ENCODE measurements at regions not wholly inside any gene's neighbourhood (a gene's known extent, or its start where the extent isn't known, plus 50 kb on each side); places are given as distances from the start of the nearest gene placed in this dataset.

- Mint-ChIP-seq H3K27ac (ENCODE audit: low read depth) (no peak overlapping the region), H3K4me3 (no peak overlapping the region), H3K9me3 (no peaks in the 10 kb centered on the region), H3K36me3 (ENCODE audit: insufficient read depth) (no peaks in the 10 kb centered on the region), H3K27me3 (peaks cover 9% of the 10 kb centered on the region), H3K4me1 (peaks cover 8% of the 10 kb centered on the region)
- DNase-seq (ENCODE audit: low spot score in 2 of 2) (no peak), ATAC-seq (replicated peaks; ENCODE audit: extremely low read depth, poor library complexity, severe bottlenecking) (no peak)
Observed at GRCh38 chr17:79160980-79161636, 86.5 kb downstream of the ENGASE start.

GRCh38 chr17:79159926-79160325 is 85.3 kb downstream of the ENGASE start:
- ATAC-seq (replicated peaks; ENCODE audit: extremely low read depth, poor library complexity, severe bottlenecking): no peak
- Mint-ChIP-seq H3K36me3 (ENCODE audit: insufficient read depth) (no peaks in the 10 kb centered on the region), H3K4me1 (peaks cover 8% of the 10 kb centered on the region)

GRCh38 chr17:79159471-79159870 is 84.8 kb downstream of the ENGASE start:
- ATAC-seq (replicated peaks; ENCODE audit: extremely low read depth, poor library complexity, severe bottlenecking) (no peak), DNase-seq (ENCODE audit: low spot score in 2 of 2) (no peak)
- H3K36me3 Mint-ChIP-seq (ENCODE audit: insufficient read depth): no peaks in the 10 kb centered on the region
- peaks cover 8% of the 10 kb centered on the region for H3K4me1 Mint-ChIP-seq
- H3K27ac Mint-ChIP-seq (ENCODE audit: low read depth): no peak overlapping the region
- no peak overlapping the region for H3K4me3 Mint-ChIP-seq
- H3K27me3 Mint-ChIP-seq: peaks cover 9% of the 10 kb centered on the region
- no peaks in the 10 kb centered on the region for H3K9me3 Mint-ChIP-seq

More at GRCh38 chr17:79159926-79160325, 85.3 kb downstream of the ENGASE start:
- Mint-ChIP-seq H3K4me3 (no peak overlapping the region), H3K27ac (ENCODE audit: low read depth) (no peak overlapping the region), H3K9me3 (no peaks in the 10 kb centered on the region), H3K27me3 (peaks cover 9% of the 10 kb centered on the region)
- DNase-seq (ENCODE audit: low spot score in 2 of 2): no peak

- no peak for DNase-seq (ENCODE audit: low spot score in 2 of 2)
- no peak overlapping the region for H3K4me3 Mint-ChIP-seq
- no peaks in the 10 kb centered on the region for H3K27me3 Mint-ChIP-seq
- no peak overlapping the region for H3K27ac Mint-ChIP-seq (ENCODE audit: low read depth)
- peaks cover 8% of the 10 kb centered on the region for H3K4me1 Mint-ChIP-seq
- H3K9me3 Mint-ChIP-seq: no peaks in the 10 kb centered on the region
- ATAC-seq (replicated peaks; ENCODE audit: extremely low read depth, poor library complexity, severe bottlenecking): no peak
- no peaks in the 10 kb centered on the region for H3K36me3 Mint-ChIP-seq (ENCODE audit: insufficient read depth)
Observed at GRCh38 chr17:79156463-79157095, 82.0 kb downstream of the ENGASE start.

- ATAC-seq (replicated peaks; ENCODE audit: extremely low read depth, poor library complexity, severe bottlenecking): no peak
- no peaks in the 10 kb centered on the region for H3K27me3 Mint-ChIP-seq
- no peaks in the 10 kb centered on the region for H3K4me1 Mint-ChIP-seq
- no peaks in the 10 kb centered on the region for H3K9me3 Mint-ChIP-seq
- H3K36me3 Mint-ChIP-seq (ENCODE audit: insufficient read depth): no peaks in the 10 kb centered on the region
- no peak overlapping the region for H3K27ac Mint-ChIP-seq (ENCODE audit: low read depth)
- H3K4me3 Mint-ChIP-seq: no peak overlapping the region
- no peak for DNase-seq (ENCODE audit: low spot score in 2 of 2)
Observed at GRCh38 chr17:79155701-79156100, 81.1 kb downstream of the ENGASE start.

- no peak overlapping the region for H3K27ac Mint-ChIP-seq (ENCODE audit: low read depth)
- no peaks in the 10 kb centered on the region for H3K27me3 Mint-ChIP-seq
- no peaks in the 10 kb centered on the region for H3K4me1 Mint-ChIP-seq
- no peaks in the 10 kb centered on the region for H3K9me3 Mint-ChIP-seq
- ATAC-seq (replicated peaks; ENCODE audit: extremely low read depth, poor library complexity, severe bottlenecking): no peak
- H3K4me3 Mint-ChIP-seq: no peak overlapping the region
- no peak for DNase-seq (ENCODE audit: low spot score in 2 of 2)
- no peaks in the 10 kb centered on the region for H3K36me3 Mint-ChIP-seq (ENCODE audit: insufficient read depth)
Observed at GRCh38 chr17:79154951-79155585, 80.4 kb downstream of the ENGASE start.

GRCh38 chr17:79154446-79154845 is 79.8 kb downstream of the ENGASE start:
- no peak overlapping the region for H3K27ac Mint-ChIP-seq (ENCODE audit: low read depth)

GRCh38 chr17:79153367-79154130 is 78.9 kb downstream of the ENGASE start:
- no peak overlapping the region for H3K4me3 Mint-ChIP-seq
- no peaks in the 10 kb centered on the region for H3K27me3 Mint-ChIP-seq
- no peaks in the 10 kb centered on the region for H3K36me3 Mint-ChIP-seq (ENCODE audit: insufficient read depth)
- H3K27ac Mint-ChIP-seq (ENCODE audit: low read depth): no peak overlapping the region
- no peaks in the 10 kb centered on the region for H3K4me1 Mint-ChIP-seq
- H3K9me3 Mint-ChIP-seq: no peaks in the 10 kb centered on the region
- no peak for ATAC-seq (replicated peaks; ENCODE audit: extremely low read depth, poor library complexity, severe bottlenecking)
- DNase-seq (ENCODE audit: low spot score in 2 of 2): no peak

More at GRCh38 chr17:79154446-79154845, 79.8 kb downstream of the ENGASE start:
- no peak overlapping the region for H3K4me3 Mint-ChIP-seq
- no peaks in the 10 kb centered on the region for H3K36me3 Mint-ChIP-seq (ENCODE audit: insufficient read depth)
- no peaks in the 10 kb centered on the region for H3K9me3 Mint-ChIP-seq
- H3K27me3 Mint-ChIP-seq: no peaks in the 10 kb centered on the region
- DNase-seq (ENCODE audit: low spot score in 2 of 2): no peak
- H3K4me1 Mint-ChIP-seq: no peaks in the 10 kb centered on the region
- no peak for ATAC-seq (replicated peaks; ENCODE audit: extremely low read depth, poor library complexity, severe bottlenecking)

GRCh38 chr17:79152636-79153035 is 78.0 kb downstream of the ENGASE start:
- ATAC-seq (replicated peaks; ENCODE audit: extremely low read depth, poor library complexity, severe bottlenecking): no peak
- DNase-seq (ENCODE audit: low spot score in 2 of 2): no peak
- H3K27ac Mint-ChIP-seq (ENCODE audit: low read depth): no peak overlapping the region
- no peaks in the 10 kb centered on the region for H3K27me3 Mint-ChIP-seq
- H3K36me3 Mint-ChIP-seq (ENCODE audit: insufficient read depth): no peaks in the 10 kb centered on the region
- H3K4me3 Mint-ChIP-seq: no peak overlapping the region
- H3K4me1 Mint-ChIP-seq: no peaks in the 10 kb centered on the region
- no peaks in the 10 kb centered on the region for H3K9me3 Mint-ChIP-seq

GRCh38 chr17:79152110-79152509 is 77.5 kb downstream of the ENGASE start:
- ATAC-seq (replicated peaks; ENCODE audit: extremely low read depth, poor library complexity, severe bottlenecking) (no peak), DNase-seq (ENCODE audit: low spot score in 2 of 2) (no peak)
- Mint-ChIP-seq H3K36me3 (ENCODE audit: insufficient read depth) (no peaks in the 10 kb centered on the region), H3K9me3 (no peaks in the 10 kb centered on the region), H3K4me1 (no peaks in the 10 kb centered on the region), H3K27ac (ENCODE audit: low read depth) (no peak overlapping the region), H3K4me3 (no peak overlapping the region), H3K27me3 (no peaks in the 10 kb centered on the region)

GRCh38 chr17:79150799-79151198 is 76.2 kb downstream of the ENGASE start:
- Mint-ChIP-seq H3K4me3 (no peak overlapping the region), H3K27me3 (no peaks in the 10 kb centered on the region), H3K9me3 (no peaks in the 10 kb centered on the region), H3K36me3 (ENCODE audit: insufficient read depth) (no peaks in the 10 kb centered on the region), H3K4me1 (no peaks in the 10 kb centered on the region), H3K27ac (ENCODE audit: low read depth) (no peak overlapping the region)
- ATAC-seq (replicated peaks; ENCODE audit: extremely low read depth, poor library complexity, severe bottlenecking): no peak
- no peak for DNase-seq (ENCODE audit: low spot score in 2 of 2)

GRCh38 chr17:79150035-79150733 is 75.6 kb downstream of the ENGASE start:
- H3K4me1 Mint-ChIP-seq: no peaks in the 10 kb centered on the region

More at GRCh38 chr17:79150035-79150733, 75.6 kb downstream of the ENGASE start:
- Mint-ChIP-seq H3K36me3 (ENCODE audit: insufficient read depth) (no peaks in the 10 kb centered on the region), H3K9me3 (no peaks in the 10 kb centered on the region), H3K27me3 (no peaks in the 10 kb centered on the region), H3K4me3 (no peak overlapping the region), H3K27ac (ENCODE audit: low read depth) (no peak overlapping the region)
- ATAC-seq (replicated peaks; ENCODE audit: extremely low read depth, poor library complexity, severe bottlenecking) (no peak), DNase-seq (ENCODE audit: low spot score in 2 of 2) (no peak)
